ENCODE measurements at regions not wholly inside any gene's neighbourhood (a gene's known extent, or its start where the extent isn't known, plus 50 kb on each side); places are given as distances from the start of the nearest gene placed in this dataset.

DNA sequence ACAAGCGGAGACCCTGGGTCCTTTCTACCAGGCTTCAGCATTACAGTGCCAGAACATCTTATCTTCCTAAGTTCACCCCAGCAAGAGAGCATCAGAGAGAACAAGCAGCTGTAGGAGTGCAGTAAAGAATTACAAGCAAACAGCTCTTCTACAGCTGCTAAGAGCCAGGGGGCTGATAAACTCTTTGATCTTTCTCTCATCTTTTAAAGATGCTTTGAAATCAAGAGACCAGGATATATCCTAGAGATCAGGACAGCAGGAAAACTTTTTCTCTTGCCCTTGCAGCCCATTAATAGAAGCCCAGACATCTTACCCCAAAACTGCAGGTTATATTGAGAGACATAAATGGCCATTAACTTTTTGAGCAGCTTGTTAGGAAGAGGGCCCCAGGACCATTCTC lies 198.1 kb downstream of the RSL24D1 start:
- CTCF ChIA-PET (ENCODE audit: low intra/inter-chr PET ratio, low total read pairs), result no interaction called here
- no peak overlapping the region for H2AFZ ChIP-seq (ENCODE audit: low read length)
- H3K9ac ChIP-seq (ENCODE audit: insufficient read depth, low read depth, low read length), result no peak overlapping the region
- H3K4me2 ChIP-seq (ENCODE audit: low read depth, low read length), result no peak overlapping the region
- no peak overlapping the region for H3K4me3 ChIP-seq (replicated peaks in 1 of 3; ENCODE audit: insufficient read depth in 1 of 3, low read depth in 2 of 3, low read length in 3 of 3)
- no peaks in the 10 kb centered on the region for H3K4me1 ChIP-seq (ENCODE audit: insufficient read depth, low read length)
- TF ChIP-seq, protein P1, sequence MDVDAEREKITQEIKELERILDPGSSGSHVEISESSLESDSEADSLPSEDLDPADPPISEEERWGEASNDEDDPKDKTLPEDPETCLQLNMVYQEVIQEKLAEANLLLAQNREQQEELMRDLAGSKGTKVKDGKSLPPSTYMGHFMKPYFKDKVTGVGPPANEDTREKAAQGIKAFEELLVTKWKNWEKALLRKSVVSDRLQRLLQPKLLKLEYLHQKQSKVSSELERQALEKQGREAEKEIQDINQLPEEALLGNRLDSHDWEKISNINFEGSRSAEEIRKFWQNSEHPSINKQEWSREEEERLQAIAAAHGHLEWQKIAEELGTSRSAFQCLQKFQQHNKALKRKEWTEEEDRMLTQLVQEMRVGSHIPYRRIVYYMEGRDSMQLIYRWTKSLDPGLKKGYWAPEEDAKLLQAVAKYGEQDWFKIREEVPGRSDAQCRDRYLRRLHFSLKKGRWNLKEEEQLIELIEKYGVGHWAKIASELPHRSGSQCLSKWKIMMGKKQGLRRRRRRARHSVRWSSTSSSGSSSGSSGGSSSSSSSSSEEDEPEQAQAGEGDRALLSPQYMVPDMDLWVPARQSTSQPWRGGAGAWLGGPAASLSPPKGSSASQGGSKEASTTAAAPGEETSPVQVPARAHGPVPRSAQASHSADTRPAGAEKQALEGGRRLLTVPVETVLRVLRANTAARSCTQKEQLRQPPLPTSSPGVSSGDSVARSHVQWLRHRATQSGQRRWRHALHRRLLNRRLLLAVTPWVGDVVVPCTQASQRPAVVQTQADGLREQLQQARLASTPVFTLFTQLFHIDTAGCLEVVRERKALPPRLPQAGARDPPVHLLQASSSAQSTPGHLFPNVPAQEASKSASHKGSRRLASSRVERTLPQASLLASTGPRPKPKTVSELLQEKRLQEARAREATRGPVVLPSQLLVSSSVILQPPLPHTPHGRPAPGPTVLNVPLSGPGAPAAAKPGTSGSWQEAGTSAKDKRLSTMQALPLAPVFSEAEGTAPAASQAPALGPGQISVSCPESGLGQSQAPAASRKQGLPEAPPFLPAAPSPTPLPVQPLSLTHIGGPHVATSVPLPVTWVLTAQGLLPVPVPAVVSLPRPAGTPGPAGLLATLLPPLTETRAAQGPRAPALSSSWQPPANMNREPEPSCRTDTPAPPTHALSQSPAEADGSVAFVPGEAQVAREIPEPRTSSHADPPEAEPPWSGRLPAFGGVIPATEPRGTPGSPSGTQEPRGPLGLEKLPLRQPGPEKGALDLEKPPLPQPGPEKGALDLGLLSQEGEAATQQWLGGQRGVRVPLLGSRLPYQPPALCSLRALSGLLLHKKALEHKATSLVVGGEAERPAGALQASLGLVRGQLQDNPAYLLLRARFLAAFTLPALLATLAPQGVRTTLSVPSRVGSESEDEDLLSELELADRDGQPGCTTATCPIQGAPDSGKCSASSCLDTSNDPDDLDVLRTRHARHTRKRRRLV (CRISPR knock-in tag; IDR thresholded peaks at IDR 0.05), result no peak
- TF ChIP-seq NFE2L2 (IDR thresholded peaks at IDR 0.05; ENCODE audit: low read length) (no peak), CREM (IDR thresholded peaks at IDR 0.05) (no peak), CREM (CRISPR knock-in tag; IDR thresholded peaks at IDR 0.05) (no peak), NFYC (CRISPR knock-in tag; IDR thresholded peaks at IDR 0.05) (no peak), CEBPB (IDR thresholded peaks at IDR 0.05; ENCODE audit: borderline replicate concordance, low read depth, low read length) (no peak), KLF13 (CRISPR knock-in tag; IDR thresholded peaks at IDR 0.05) (no peak)
- TF ChIP-seq, protein P2, sequence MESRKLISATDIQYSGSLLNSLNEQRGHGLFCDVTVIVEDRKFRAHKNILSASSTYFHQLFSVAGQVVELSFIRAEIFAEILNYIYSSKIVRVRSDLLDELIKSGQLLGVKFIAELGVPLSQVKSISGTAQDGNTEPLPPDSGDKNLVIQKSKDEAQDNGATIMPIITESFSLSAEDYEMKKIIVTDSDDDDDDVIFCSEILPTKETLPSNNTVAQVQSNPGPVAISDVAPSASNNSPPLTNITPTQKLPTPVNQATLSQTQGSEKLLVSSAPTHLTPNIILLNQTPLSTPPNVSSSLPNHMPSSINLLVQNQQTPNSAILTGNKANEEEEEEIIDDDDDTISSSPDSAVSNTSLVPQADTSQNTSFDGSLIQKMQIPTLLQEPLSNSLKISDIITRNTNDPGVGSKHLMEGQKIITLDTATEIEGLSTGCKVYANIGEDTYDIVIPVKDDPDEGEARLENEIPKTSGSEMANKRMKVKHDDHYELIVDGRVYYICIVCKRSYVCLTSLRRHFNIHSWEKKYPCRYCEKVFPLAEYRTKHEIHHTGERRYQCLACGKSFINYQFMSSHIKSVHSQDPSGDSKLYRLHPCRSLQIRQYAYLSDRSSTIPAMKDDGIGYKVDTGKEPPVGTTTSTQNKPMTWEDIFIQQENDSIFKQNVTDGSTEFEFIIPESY (CRISPR knock-in tag; IDR thresholded peaks at IDR 0.05), result no peak
- in situ Hi-C loops (cut with HindIII; ENCODE audit: extremely low pct_ligation_motif_present, low pct_unique_long_range_greater_than_20kb) (no loop called here), intact Hi-C loops (cut with micrococcal nuclease; ENCODE audit: unreplicated experiment) (no loop called here)
- no peak overlapping the region for H3K27ac ChIP-seq (ENCODE audit: extremely low read length, insufficient read depth, low read length)
- 0% methylated on average over 1 of the region's 1 CpG for WGBS (ENCODE audit: low lambda C conversion rate)
- no TSS peak for BruUV-seq (replicated peaks)
- DNase-seq (ENCODE audit: low spot score) (no peak), FAIRE-seq (no peak), ATAC-seq (no peak)
- H3K79me2 ChIP-seq (ENCODE audit: insufficient read depth, low read length), result no peaks in the 10 kb centered on the region
- no peaks in the 10 kb centered on the region for H3K9me3 ChIP-seq (ENCODE audit: low read length)
- no peaks in the 10 kb centered on the region for H3K36me3 ChIP-seq (replicated peaks in 1 of 2; ENCODE audit: control insufficient read depth in 1 of 2, insufficient read depth in 2 of 2, low read length in 2 of 2)
- POLR2A ChIA-PET, result no interaction called here
- H4K20me1 ChIP-seq (ENCODE audit: insufficient read depth, low read length), result no peaks in the 10 kb centered on the region
- H3K27me3 ChIP-seq (ENCODE audit: control insufficient read depth in 1 of 2, insufficient read depth in 2 of 2, low read length in 2 of 2), result no peaks in the 10 kb centered on the region

All from HepG2 (cell line).